Effector memory CD4-positive, alpha-beta T cell (primary cell): ENCODE measurements at regions not wholly inside any gene's neighbourhood (a gene's known extent, or its start where the extent isn't known, plus 50 kb on each side); places are given as distances from the start of the nearest gene placed in this dataset.
A peak's percentile ranks its signal among the peaks of the same experiment; 100 is the strongest.

Experiments
- DNase-seq, 3 donors: peaks; one replicate each; pipeline ENCODE4 v3.0.0-alpha.2; 2020
- H3K27ac ChIP-seq: 2 replicates; pipeline ENCODE4 v1.7.0; 2013; ENCODE audit warnings: mild to moderate bottlenecking, low read length, moderate library complexity; ENCODE audit not compliant: insufficient read depth, poor library complexity, severe bottlenecking
- H3K27me3 ChIP-seq: replicated peaks from 2 replicates; pipeline ENCODE4 v1.7.0; 2013; ENCODE audit warnings: mild to moderate bottlenecking, low read length; ENCODE audit not compliant: insufficient read depth, control insufficient read depth, poor library complexity, severe bottlenecking
- H3K36me3 ChIP-seq: 2 replicates; pipeline ENCODE4 v1.7.0; 2013; ENCODE audit warnings: mild to moderate bottlenecking, low read length, moderate library complexity; ENCODE audit not compliant: control insufficient read depth, insufficient read depth
- H3K4me1 ChIP-seq: 2 replicates; pipeline ENCODE4 v1.7.0; 2013; ENCODE audit warnings: low read length, mild to moderate bottlenecking; ENCODE audit not compliant: control insufficient read depth, insufficient read depth, poor library complexity, severe bottlenecking
- H3K4me3 ChIP-seq: 2 replicates; pipeline ENCODE4 v1.7.0; 2013; ENCODE audit warnings: low read length, low read depth, mild to moderate bottlenecking; ENCODE audit not compliant: insufficient read depth, poor library complexity, severe bottlenecking
- H3K9me3 ChIP-seq: 2 replicates; pipeline ENCODE4 v1.7.0; 2013; ENCODE audit warnings: mild to moderate bottlenecking, low read length, moderate library complexity; ENCODE audit not compliant: control insufficient read depth

DNA sequence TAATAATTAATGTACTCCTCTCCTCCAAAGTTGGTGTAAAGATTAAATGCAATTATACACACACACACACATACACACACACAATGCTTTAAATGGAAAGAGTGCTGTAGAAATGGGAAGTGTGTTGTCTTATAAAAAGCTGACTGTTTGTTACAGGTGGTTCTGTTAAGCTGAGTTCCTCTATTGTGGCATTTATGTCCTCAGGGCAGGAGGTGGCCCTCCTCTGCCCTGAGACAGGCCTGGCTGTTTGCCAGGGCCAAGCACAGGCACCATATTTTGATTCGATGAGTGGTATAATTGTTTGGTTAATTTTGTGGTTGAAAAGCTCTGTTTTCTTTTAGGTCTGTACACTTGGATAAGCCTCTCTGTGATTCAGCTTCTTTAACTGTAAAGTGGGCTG, 573.9 kb downstream of the KIF4B start:
- H3K27ac ChIP-seq = no peak overlapping the region
- H3K9me3 ChIP-seq = no peaks in the 10 kb centered on the region
- DNase-seq = no peak
- no peak overlapping the region for H3K4me3 ChIP-seq
- no peaks in the 10 kb centered on the region for H3K36me3 ChIP-seq
- H3K27me3 ChIP-seq = no peaks in the 10 kb centered on the region
- no peaks in the 10 kb centered on the region for H3K4me1 ChIP-seq

DNA sequence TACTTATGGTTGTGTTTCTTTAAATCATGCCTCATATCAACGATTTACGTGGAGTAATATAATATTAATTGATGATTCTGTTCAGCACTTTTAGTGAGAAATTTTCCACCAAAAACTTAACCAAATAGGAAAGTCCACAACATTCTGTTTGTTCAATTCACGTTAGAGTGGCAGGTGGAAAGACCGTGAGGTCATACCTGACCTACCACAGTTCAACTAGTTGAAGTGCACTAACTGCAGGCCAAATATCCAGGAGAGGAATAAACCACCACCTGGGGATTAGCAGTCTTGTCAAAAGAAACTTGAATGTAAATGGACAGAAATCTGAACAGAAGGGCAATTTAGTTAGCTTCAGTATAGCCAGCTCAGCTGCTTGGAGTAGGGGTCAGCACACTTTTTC, 577.7 kb downstream of the KIF4B start:
- Histone ChIP-seq H3K4me3 (no peak overlapping the region), H3K27me3 (no peaks in the 10 kb centered on the region), H3K27ac (no peak overlapping the region), H3K9me3 (no peaks in the 10 kb centered on the region), H3K36me3 (no peaks in the 10 kb centered on the region), H3K4me1 (no peaks in the 10 kb centered on the region)
- no peak for DNase-seq

DNA sequence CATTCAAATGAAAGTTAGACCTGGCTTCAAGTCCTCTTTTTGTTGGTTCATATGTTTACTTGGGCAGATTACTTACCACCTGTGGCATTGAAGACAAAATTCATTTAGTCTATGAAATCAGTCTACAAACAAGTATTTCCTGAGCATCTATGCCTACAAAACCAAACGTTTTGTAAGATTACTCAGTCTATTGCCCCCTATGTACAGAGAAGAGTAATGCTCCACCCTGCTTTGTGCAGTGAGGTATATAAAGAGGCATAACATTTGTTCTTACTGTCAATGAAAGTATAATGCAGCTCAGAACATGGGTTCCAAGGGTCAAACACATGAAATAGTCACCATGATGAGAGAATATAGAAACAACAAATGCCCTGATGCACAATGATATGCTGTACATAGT, 580.7 kb downstream of the KIF4B start:
- no peaks in the 10 kb centered on the region for H3K36me3 ChIP-seq
- no peaks in the 10 kb centered on the region for H3K9me3 ChIP-seq
- no peak overlapping the region for H3K4me3 ChIP-seq
- DNase-seq = no peak
- no peak overlapping the region for H3K27ac ChIP-seq
- no peaks in the 10 kb centered on the region for H3K27me3 ChIP-seq
- H3K4me1 ChIP-seq = no peaks in the 10 kb centered on the region

- H3K4me1 ChIP-seq = no peaks in the 10 kb centered on the region
These were observed 582.2 kb downstream of the KIF4B start for GRCh38 chr5:155595791-155596190.

GRCh38 chr5:155598552-155598951, 585.0 kb downstream of the KIF4B start:
- Histone ChIP-seq H3K27ac (no peak overlapping the region), H3K4me3 (no peak overlapping the region), H3K9me3 (no peaks in the 10 kb centered on the region), H3K36me3 (no peaks in the 10 kb centered on the region), H3K27me3 (no peaks in the 10 kb centered on the region), H3K4me1 (no peaks in the 10 kb centered on the region)
- no peak for DNase-seq

More at GRCh38 chr5:155595791-155596190, 582.2 kb downstream of the KIF4B start:
- Histone ChIP-seq H3K4me3 (no peak overlapping the region), H3K27ac (no peak overlapping the region), H3K27me3 (no peaks in the 10 kb centered on the region), H3K9me3 (no peaks in the 10 kb centered on the region), H3K36me3 (no peaks in the 10 kb centered on the region)
- no peak for DNase-seq

- DNase-seq = no peak
- H3K27ac ChIP-seq = no peak overlapping the region
- H3K9me3 ChIP-seq = no peaks in the 10 kb centered on the region
- H3K36me3 ChIP-seq = no peaks in the 10 kb centered on the region
- no peaks in the 10 kb centered on the region for H3K27me3 ChIP-seq
- H3K4me1 ChIP-seq = no peaks in the 10 kb centered on the region
- H3K4me3 ChIP-seq = no peak overlapping the region
These were observed 592.4 kb downstream of the KIF4B start for GRCh38 chr5:155605920-155606319.

GRCh38 chr5:155616779-155617392, 603.3 kb downstream of the KIF4B start:
- no peaks in the 10 kb centered on the region for H3K4me1 ChIP-seq
- DNase-seq = peak in 1 of 3 donors; percentile 4
- no peak overlapping the region for H3K27ac ChIP-seq
- H3K36me3 ChIP-seq = no peaks in the 10 kb centered on the region
- H3K4me3 ChIP-seq = no peak overlapping the region
- no peaks in the 10 kb centered on the region for H3K27me3 ChIP-seq
- no peaks in the 10 kb centered on the region for H3K9me3 ChIP-seq

DNA sequence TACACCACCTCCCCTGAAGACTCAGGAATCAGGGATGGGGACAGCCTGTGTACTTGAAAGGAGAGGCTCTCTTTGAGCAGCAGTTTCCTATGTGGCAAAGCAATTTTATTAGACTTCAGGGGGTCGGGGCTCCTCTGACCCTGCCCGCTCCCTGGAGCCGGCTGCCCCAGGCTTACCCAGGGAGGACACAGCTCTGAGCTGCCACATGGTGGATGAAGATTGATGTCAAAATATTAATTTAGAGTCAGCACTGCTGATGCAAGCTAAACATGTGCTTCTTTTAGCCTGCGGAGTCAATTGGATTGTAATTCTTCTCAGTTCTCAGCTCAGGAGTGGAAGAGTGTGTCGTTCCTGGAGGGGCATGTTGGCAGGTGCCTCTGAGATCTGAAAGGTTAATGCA, 606.1 kb downstream of the KIF4B start:
- DNase-seq = no peak
- H3K27ac ChIP-seq = no peak overlapping the region
- H3K9me3 ChIP-seq = no peaks in the 10 kb centered on the region
- H3K27me3 ChIP-seq = no peaks in the 10 kb centered on the region
- no peaks in the 10 kb centered on the region for H3K4me1 ChIP-seq
- no peak overlapping the region for H3K4me3 ChIP-seq
- no peaks in the 10 kb centered on the region for H3K36me3 ChIP-seq

GRCh38 chr5:155620821-155621410, 607.4 kb downstream of the KIF4B start:
- Histone ChIP-seq H3K27me3 (no peaks in the 10 kb centered on the region), H3K27ac (no peak overlapping the region), H3K9me3 (no peaks in the 10 kb centered on the region), H3K4me3 (no peak overlapping the region), H3K4me1 (no peaks in the 10 kb centered on the region), H3K36me3 (no peaks in the 10 kb centered on the region)
- DNase-seq = no peak

- no peak for DNase-seq
- Histone ChIP-seq H3K36me3 (no peaks in the 10 kb centered on the region), H3K4me3 (no peak overlapping the region), H3K9me3 (no peaks in the 10 kb centered on the region), H3K27ac (no peak overlapping the region), H3K4me1 (no peaks in the 10 kb centered on the region), H3K27me3 (no peaks in the 10 kb centered on the region)
These were observed 611.2 kb downstream of the KIF4B start for GRCh38 chr5:155624597-155625241.
